ENCODE measurements at regions not wholly inside any gene's neighbourhood (a gene's known extent, or its start where the extent isn't known, plus 50 kb on each side); places are given as distances from the start of the nearest gene placed in this dataset.
"Not testable (repeated sequence)": the region's sequence is repeated elsewhere in the genome, so short reads cannot be mapped to it uniquely, and the experiment has no call there.

DNA sequence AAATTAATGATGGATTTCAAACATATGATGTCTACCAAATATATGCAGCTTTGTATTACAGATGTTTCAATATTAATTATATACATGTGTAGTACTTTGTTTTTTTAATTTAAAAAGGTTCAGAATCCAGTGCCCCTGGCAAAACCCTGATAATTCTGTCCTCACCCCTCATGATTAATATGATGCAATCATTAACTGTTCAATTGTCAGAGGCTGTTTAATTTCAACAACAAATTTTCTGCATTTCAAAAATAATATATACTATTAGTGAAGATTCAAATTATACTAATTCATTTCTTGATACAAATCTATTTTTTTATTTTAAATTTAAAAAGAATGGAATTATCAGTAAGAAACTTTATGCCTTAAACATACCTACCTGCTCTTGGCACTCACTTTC, 162.6 kb downstream of the HHIPL2 start:
- Histone ChIP-seq H3K9me3 (no peaks in the 10 kb centered on the region), H3K27ac (no peak overlapping the region), H3K4me3 (no peak overlapping the region), H3K36me3 (no peaks in the 10 kb centered on the region), H3K4me1 (no peaks in the 10 kb centered on the region), H3K27me3 (no peaks in the 10 kb centered on the region)
- TF ChIP-seq POLR2A (IDR thresholded peaks at IDR 0.05): no peak
- no peak for TF ChIP-seq CTCF (IDR thresholded peaks at IDR 0.05)
- TF ChIP-seq EP300 (IDR thresholded peaks at IDR 0.05): no peak
- TF ChIP-seq POLR2AphosphoS5 (IDR thresholded peaks at IDR 0.05): no peak
- no peak for DNase-seq
- intact Hi-C loops (cut with DNase I): no loop called here

DNA sequence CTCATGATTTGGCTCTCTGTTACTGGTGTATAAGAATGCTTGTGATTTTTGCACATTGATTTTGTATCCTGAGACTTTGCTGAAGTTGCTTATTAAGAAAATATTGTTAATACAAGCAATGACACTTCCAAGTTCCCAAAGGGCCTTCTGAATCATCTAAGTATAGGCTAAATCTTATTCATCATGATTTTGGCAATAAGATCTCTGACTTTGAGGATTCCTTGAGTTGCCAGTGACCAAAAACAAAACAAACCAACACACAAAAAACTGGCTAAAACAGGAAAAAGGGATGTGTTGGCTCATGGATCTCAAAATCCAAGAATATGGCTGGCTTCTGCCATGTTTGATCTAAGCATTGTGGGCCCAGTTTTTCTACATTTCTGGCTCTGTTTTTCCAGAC, 163.4 kb downstream of the HHIPL2 start:
- Histone ChIP-seq H3K9me3 (no peaks in the 10 kb centered on the region), H3K4me3 (no peak overlapping the region), H3K27me3 (no peaks in the 10 kb centered on the region), H3K4me1 (no peaks in the 10 kb centered on the region), H3K36me3 (no peaks in the 10 kb centered on the region), H3K27ac (no peak overlapping the region)
- DNase-seq: no peak
- intact Hi-C loops (cut with DNase I): no loop called here
- no peak for TF ChIP-seq CTCF (IDR thresholded peaks at IDR 0.05)
- no peak for TF ChIP-seq EP300 (IDR thresholded peaks at IDR 0.05)
- no peak for TF ChIP-seq POLR2A (IDR thresholded peaks at IDR 0.05)
- no peak for TF ChIP-seq POLR2AphosphoS5 (IDR thresholded peaks at IDR 0.05)

DNA sequence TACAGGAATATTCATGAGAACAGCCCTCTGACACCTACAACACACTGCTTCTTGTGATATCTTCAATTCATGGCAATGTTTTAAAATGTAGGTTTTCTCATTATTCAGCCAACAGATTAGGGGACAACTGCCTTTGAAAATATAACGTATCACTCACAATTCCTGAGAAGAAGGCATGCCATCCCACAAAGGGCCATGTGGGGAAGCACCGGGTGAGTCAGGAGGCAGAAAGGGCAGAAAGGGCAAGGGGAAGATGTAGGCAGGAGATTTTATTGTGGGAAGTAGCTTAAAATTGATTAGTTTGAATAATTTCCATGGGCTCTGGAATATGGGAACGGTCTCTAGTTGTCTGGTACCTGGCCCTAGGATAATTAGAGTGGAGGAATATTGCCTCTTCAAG, 165.7 kb downstream of the HHIPL2 start:
- Histone ChIP-seq H3K4me1 (no peaks in the 10 kb centered on the region), H3K4me3 (no peak overlapping the region), H3K27ac (no peak overlapping the region), H3K9me3 (no peaks in the 10 kb centered on the region), H3K27me3 (no peaks in the 10 kb centered on the region), H3K36me3 (no peaks in the 10 kb centered on the region)
- TF ChIP-seq POLR2AphosphoS5 (IDR thresholded peaks at IDR 0.05): no peak
- no peak for TF ChIP-seq POLR2A (IDR thresholded peaks at IDR 0.05)
- TF ChIP-seq EP300 (IDR thresholded peaks at IDR 0.05): no peak
- no peak for TF ChIP-seq CTCF (IDR thresholded peaks at IDR 0.05)
- 58 to 71% methylated on average over 3 of the region's 3 CpGs for WGBS, 2 donors
- DNase-seq: no peak
- intact Hi-C loops (cut with DNase I): no loop called here

DNA sequence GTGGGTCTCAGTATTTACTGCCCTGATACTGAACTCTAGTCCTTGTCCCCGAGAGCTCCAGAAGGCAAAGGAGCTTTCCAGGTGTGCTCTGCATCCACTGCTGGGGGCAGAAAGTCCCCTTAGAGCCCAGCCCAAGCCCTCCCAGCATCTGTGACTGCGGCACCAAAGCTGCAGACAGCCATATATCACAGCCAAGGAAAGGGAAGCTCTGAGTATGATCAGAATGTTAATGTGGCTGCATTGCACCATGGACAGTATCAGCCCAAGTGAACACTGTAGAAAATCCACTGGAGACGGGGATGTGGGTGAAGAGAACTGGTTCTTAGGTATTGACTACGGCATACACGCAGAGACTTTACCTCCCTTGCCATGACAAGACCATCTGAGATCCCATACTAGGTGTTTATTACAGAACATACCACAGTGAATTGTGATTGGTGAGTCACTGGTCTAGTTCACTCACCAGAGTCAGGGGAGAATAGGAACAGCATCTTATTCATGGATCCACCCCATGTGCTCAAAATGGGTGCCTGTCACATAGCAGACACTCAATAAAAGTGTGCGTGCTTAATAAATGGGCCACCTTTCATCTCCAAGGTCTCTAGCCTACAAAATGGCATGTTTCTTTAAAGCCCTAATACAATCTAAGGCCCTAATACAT, 170.3 kb downstream of the HHIPL2 start:
- no peak overlapping the region for H3K27ac ChIP-seq
- H3K4me1 ChIP-seq: no peaks in the 10 kb centered on the region
- intact Hi-C loops (cut with DNase I): no loop called here
- DNase-seq: no peak
- H3K36me3 ChIP-seq: no peaks in the 10 kb centered on the region
- H3K27me3 ChIP-seq: no peaks in the 10 kb centered on the region
- H3K4me3 ChIP-seq: no peak overlapping the region
- WGBS, 2 donors: 68 to 79% methylated on average over 6 of the region's 6 CpGs
- TF ChIP-seq CTCF (IDR thresholded peaks at IDR 0.05): no peak
- no peak for TF ChIP-seq POLR2A (IDR thresholded peaks at IDR 0.05)
- no peak for TF ChIP-seq EP300 (IDR thresholded peaks at IDR 0.05)
- TF ChIP-seq POLR2AphosphoS5 (IDR thresholded peaks at IDR 0.05): no peak
- H3K9me3 ChIP-seq: no peaks in the 10 kb centered on the region

GRCh38 chr1:222376791-222377190, 171.1 kb downstream of the HHIPL2 start:
- H3K9me3 ChIP-seq; H3K27ac ChIP-seq; DNase-seq; H3K27me3 ChIP-seq; H3K4me1 ChIP-seq; intact Hi-C loops (cut with DNase I); H3K4me3 ChIP-seq; H3K36me3 ChIP-seq: not testable (repeated sequence)
- 84 to 89% methylated on average over 1 of the region's 1 CpG for WGBS, 2 donors

Data from sigmoid colon (tissue), 6 donors.